Activated CD4-positive, alpha-beta memory T cell treated with anti-CD3 and anti-CD28 coated beads, Interleukin-2, amount 10 ng/mL, durations not matched to agents 7 days and 5 days (primary cell): ENCODE measurements at regions not wholly inside any gene's neighbourhood (a gene's known extent, or its start where the extent isn't known, plus 50 kb on each side); places are given as distances from the start of the nearest gene placed in this dataset.
A peak's percentile ranks its signal among the peaks of the same experiment; 100 is the strongest.

Source experiments
- CTCF ChIA-PET: fragments of 350-600 bp; sonication (Branson Sonifier 250); formaldehyde crosslinking; loops from one replicate; lab custom pipeline; 2021; ENCODE audit warnings: antibody characterized with exemption, inconsistent platforms; lab: Charles Lee
- POLR2A ChIA-PET: fragments of 350-600 bp; sonication (Branson Sonifier 250); formaldehyde crosslinking; loops from one replicate; lab custom pipeline; 2021; ENCODE audit warnings: antibody characterized with exemption; lab: Charles Lee
- DNase-seq: peaks from one replicate; pipeline ENCODE4 v3.0.0-alpha.2; 2020
- H3K27ac Mint-ChIP-seq: one replicate; pipeline ENCODE4 v1.8.0; 2021; ENCODE audit warnings: mild to moderate bottlenecking, mixed read lengths
- H3K27me3 Mint-ChIP-seq: one replicate; pipeline ENCODE4 v1.8.0; 2021; ENCODE audit warnings: mixed read lengths
- H3K36me3 Mint-ChIP-seq: one replicate; pipeline ENCODE4 v1.8.0; 2021; ENCODE audit warnings: low read depth, mixed read lengths
- H3K4me1 Mint-ChIP-seq: one replicate; pipeline ENCODE4 v1.8.0; 2021; ENCODE audit warnings: mixed read lengths
- H3K4me3 Mint-ChIP-seq: one replicate; pipeline ENCODE4 v1.8.0; 2021; ENCODE audit warnings: mild to moderate bottlenecking, mixed read lengths
- H3K9me3 Mint-ChIP-seq: one replicate; pipeline ENCODE4 v1.8.0; 2021; ENCODE audit warnings: mixed read lengths

DNA sequence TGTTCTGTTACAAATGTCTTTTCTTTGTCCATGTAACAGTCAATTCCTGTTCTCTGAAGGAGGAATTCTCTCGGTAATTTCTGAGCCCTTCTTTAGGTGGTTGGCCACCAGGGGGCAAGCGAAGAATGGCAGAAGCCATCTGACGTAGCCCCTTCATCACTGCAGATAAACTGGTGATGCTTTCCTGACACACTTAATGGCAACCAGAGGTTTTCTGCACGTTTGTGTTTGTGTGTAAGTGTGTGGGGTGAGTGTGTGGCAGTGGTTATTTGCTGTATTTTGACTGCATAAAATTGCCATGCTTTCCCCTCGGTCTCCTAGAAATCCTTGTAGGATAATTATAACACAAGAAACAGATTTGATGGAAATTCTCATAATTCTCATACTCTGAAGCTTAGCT is 64.8 kb upstream of the STOX2 start:
- Mint-ChIP-seq H3K4me3 (no peak overlapping the region), H3K4me1 (no peaks in the 10 kb centered on the region), H3K27me3 (peaks cover 17% of the 10 kb centered on the region), H3K36me3 (no peaks in the 10 kb centered on the region), H3K27ac (no peak overlapping the region), H3K9me3 (no peaks in the 10 kb centered on the region)
- DNase-seq, result peak; percentile 64
- ChIA-PET POLR2A (no interaction called here), CTCF (interaction anchor here (0.9 to 2.0 kb wide), 8 partner anchors 10 to 412 kb away, joined by 3 to 5 read pairs (median 4); no protein-coding TSS in a partner anchor)

DNA sequence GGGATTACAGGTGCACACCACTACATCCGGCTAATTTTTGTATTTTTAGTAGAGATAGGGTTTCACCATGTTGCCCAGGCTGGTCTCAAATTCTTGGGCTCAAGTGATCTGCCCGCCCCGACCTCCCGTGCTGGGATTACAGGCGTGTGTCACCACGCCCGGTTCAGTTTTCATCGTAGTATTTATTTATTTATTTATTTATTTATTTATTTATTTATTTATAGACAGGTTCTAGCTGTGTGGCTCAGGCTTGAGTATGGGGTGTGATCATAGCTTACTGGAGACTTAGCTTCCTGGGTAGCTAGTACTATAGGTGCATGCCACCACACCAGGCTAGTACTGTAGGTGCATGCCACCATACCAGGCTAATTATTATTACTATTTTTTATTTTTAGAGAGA is 64.1 kb upstream of the STOX2 start:
- POLR2A ChIA-PET, result no interaction called here
- CTCF ChIA-PET, result interaction anchor here (1.1 to 2.0 kb wide), 8 partner anchors 10 to 412 kb away, joined by 3 to 5 read pairs (median 4); no protein-coding TSS in a partner anchor
- H3K27me3 Mint-ChIP-seq, result peaks cover 19% of the 10 kb centered on the region
- no peak overlapping the region for H3K4me3 Mint-ChIP-seq
- H3K36me3 Mint-ChIP-seq, result no peaks in the 10 kb centered on the region
- no peak overlapping the region for H3K27ac Mint-ChIP-seq
- no peak for DNase-seq
- no peaks in the 10 kb centered on the region for H3K4me1 Mint-ChIP-seq
- no peaks in the 10 kb centered on the region for H3K9me3 Mint-ChIP-seq

- Mint-ChIP-seq H3K4me3 (no peak overlapping the region), H3K9me3 (no peaks in the 10 kb centered on the region), H3K27me3 (peaks cover 24% of the 10 kb centered on the region), H3K4me1 (no peaks in the 10 kb centered on the region), H3K36me3 (no peaks in the 10 kb centered on the region), H3K27ac (no peak overlapping the region)
- no peak for DNase-seq
- ChIA-PET POLR2A (no interaction called here), CTCF (interaction anchor here (1.1 to 1.7 kb wide), 2 partner anchors 11 to 407 kb away, joined by 3 to 5 read pairs; no protein-coding TSS in a partner anchor)
These were observed 63.0 kb upstream of the STOX2 start for GRCh38 chr4:183842129-183842528.

GRCh38 chr4:183843248-183843671 is 61.8 kb upstream of the STOX2 start:
- ChIA-PET CTCF (no interaction called here), POLR2A (no interaction called here)
- Mint-ChIP-seq H3K4me1 (no peaks in the 10 kb centered on the region), H3K4me3 (no peak overlapping the region), H3K9me3 (no peaks in the 10 kb centered on the region), H3K36me3 (no peaks in the 10 kb centered on the region), H3K27me3 (peaks cover 27% of the 10 kb centered on the region), H3K27ac (no peak overlapping the region)
- DNase-seq, result no peak

GRCh38 chr4:183846951-183847350 is 58.2 kb upstream of the STOX2 start:
- H3K4me1 Mint-ChIP-seq, result no peaks in the 10 kb centered on the region
- H3K36me3 Mint-ChIP-seq, result no peaks in the 10 kb centered on the region
- ChIA-PET POLR2A (no interaction called here), CTCF (interaction anchor here (0.6 kb wide), 1 partner anchor 142 kb away, joined by 4 read pairs; no protein-coding TSS in a partner anchor)
- H3K4me3 Mint-ChIP-seq, result no peak overlapping the region
- peaks cover 25% of the 10 kb centered on the region for H3K27me3 Mint-ChIP-seq
- no peaks in the 10 kb centered on the region for H3K9me3 Mint-ChIP-seq
- H3K27ac Mint-ChIP-seq, result no peak overlapping the region
- no peak for DNase-seq

GRCh38 chr4:183848805-183849204 is 56.3 kb upstream of the STOX2 start:
- ChIA-PET POLR2A (no interaction called here), CTCF (no interaction called here)
- H3K9me3 Mint-ChIP-seq, result no peaks in the 10 kb centered on the region
- no peaks in the 10 kb centered on the region for H3K4me1 Mint-ChIP-seq
- no peak for DNase-seq
- no peaks in the 10 kb centered on the region for H3K36me3 Mint-ChIP-seq
- H3K4me3 Mint-ChIP-seq, result no peak overlapping the region
- H3K27me3 Mint-ChIP-seq, result peaks cover 25% of the 10 kb centered on the region
- H3K27ac Mint-ChIP-seq, result no peak overlapping the region

DNA sequence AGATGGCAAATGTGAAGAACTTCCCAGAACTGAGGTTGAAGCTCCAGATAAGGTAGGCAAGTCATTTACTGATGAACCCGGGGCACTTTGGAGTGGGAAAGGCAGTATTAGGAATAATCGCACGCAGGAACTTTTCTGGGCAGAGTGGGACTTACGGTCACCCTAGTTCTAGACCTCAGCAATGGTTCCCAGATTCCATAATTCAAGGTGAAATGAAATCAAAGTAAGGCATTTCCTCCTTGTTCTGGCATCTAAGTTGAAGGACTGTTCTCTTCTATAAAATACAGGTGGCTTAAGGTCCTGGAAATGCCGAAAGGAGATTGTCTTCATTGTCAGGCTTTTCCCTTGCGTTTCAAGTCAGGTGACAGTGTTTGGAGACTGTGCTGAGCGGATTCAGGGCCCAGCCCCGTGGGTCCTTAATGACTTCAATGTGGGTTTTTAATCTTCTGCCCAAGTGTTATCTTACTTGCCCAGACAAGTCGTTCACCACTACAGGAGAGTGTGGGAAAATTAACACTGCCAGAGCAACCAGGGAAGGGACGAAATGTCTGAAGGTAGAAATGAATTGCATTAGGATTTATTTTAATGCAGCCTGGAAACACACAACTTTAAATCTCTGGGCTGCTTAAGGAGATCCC is 52.1 kb upstream of the STOX2 start:
- DNase-seq, result no peak
- Mint-ChIP-seq H3K4me1 (no peaks in the 10 kb centered on the region), H3K4me3 (no peak overlapping the region), H3K27me3 (peaks cover 12% of the 10 kb centered on the region), H3K36me3 (no peaks in the 10 kb centered on the region), H3K27ac (no peak overlapping the region), H3K9me3 (no peaks in the 10 kb centered on the region)
- POLR2A ChIA-PET, result no interaction called here
- CTCF ChIA-PET, result no interaction called here

GRCh38 chr4:183853548-183853940 is 51.6 kb upstream of the STOX2 start:
- no peak overlapping the region for H3K27ac Mint-ChIP-seq
- no peak for DNase-seq
- POLR2A ChIA-PET, result no interaction called here
- no peak overlapping the region for H3K4me3 Mint-ChIP-seq
- H3K36me3 Mint-ChIP-seq, result no peaks in the 10 kb centered on the region
- H3K9me3 Mint-ChIP-seq, result no peaks in the 10 kb centered on the region
- H3K27me3 Mint-ChIP-seq, result peaks cover 9% of the 10 kb centered on the region
- CTCF ChIA-PET, result no interaction called here
- no peaks in the 10 kb centered on the region for H3K4me1 Mint-ChIP-seq
